ENCODE measurements at regions not wholly inside any gene's neighbourhood (a gene's known extent, or its start where the extent isn't known, plus 50 kb on each side); places are given as distances from the start of the nearest gene placed in this dataset.

DNA sequence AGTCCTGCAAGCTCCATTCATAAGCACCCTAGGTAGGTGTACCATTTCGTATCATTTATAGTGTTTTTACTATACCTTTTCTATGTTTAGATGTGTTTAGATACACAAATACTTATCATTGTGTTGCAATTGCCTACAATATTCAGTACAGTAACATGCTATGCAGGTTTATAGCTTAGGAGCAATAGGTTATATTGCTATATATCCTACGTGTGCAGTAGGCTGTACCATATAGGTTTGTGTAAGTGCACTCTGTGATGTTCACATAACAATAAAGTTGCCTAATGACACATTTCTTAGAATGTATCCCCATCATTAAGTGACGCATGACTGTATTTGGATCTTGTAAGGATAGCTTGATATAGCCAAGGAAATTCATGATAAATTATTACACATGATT, 88.6 kb upstream of the CDH20 start:
- DNase-seq (ENCODE audit: low read depth) = no peak

GRCh38 chr18:61245276-61245675, 88.0 kb upstream of the CDH20 start:
- DNase-seq (ENCODE audit: low read depth) = no peak

- no peak for DNase-seq (ENCODE audit: low read depth)
Observed at GRCh38 chr18:61248589-61248988, 84.6 kb upstream of the CDH20 start.

DNA sequence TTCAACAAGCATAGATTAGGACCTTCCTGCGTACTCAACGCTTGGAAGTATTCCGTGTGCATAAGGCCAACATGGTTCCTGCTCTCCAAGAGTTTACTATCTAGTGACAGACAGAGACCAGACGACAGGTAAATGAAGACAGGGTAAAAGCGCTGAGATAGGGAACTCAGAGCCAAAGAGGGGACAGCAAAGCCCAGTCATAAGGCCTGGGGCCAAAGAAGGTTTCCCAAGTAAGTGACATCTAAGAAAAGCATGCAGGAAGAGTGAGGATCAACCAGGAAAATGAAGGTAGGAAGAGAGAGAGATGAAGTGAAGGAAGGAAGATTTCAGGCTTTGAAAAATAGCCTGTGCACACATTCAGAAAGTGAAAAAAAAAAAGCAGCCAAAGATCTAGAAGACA, 76.9 kb upstream of the CDH20 start:
- DNase-seq (ENCODE audit: low read depth) = no peak

DNA sequence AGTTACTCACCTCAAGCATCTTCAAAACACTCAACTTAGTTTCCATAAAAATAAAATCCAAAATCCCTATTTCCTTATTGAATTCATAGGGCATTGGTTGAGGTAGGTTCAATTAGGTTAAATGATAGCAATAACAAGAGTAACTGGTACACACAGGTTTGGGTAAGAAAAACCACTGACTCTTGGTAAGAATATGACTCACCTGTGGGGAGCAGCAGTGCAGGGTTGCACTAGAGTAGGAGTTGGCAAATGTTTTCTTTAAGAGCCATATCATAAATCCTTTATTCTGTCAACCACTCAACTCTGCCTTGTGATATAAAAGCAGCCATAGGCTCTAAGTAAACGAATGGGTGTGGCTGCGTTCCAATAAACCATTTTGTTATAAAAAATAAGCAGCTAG, 71.4 kb upstream of the CDH20 start:
- no peak for DNase-seq (ENCODE audit: low read depth)

GRCh38 chr18:61272793-61273192, 60.4 kb upstream of the CDH20 start:
- no peak for DNase-seq (ENCODE audit: low read depth)

GRCh38 chr18:61273533-61273932, 59.7 kb upstream of the CDH20 start:
- no peak for DNase-seq (ENCODE audit: low read depth)

DNA sequence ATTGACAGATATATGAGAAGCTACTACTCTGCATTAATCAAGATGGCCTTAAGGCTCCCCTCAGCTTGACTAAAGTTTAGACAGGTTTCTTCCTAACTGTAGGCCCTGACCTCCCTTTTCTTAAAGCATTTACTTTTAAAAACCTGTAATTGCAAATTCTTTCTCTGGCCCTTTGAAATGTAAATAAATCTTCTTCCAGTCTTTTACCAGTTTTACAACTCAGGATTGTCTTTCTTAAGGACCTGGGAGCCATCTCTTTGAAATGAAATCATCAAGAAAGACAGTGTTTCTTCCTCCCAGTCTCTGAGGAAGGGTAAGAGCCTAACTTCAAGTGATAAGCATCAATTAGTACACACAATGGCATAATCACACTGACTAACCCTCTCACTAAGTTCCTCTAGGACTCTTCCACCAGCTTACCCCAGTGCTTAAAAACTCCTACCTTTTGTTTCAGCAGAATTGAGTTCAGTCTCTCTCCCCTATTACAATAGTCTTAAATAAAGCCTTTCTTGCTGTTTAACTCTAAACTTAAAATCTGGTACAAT, 58.7 kb upstream of the CDH20 start:
- no peak for DNase-seq (ENCODE audit: low read depth)

- no peak for DNase-seq (ENCODE audit: low read depth)
Observed at GRCh38 chr18:61277808-61278207, 55.4 kb upstream of the CDH20 start.

GRCh38 chr18:61281431-61281830, 51.8 kb upstream of the CDH20 start:
- no peak for DNase-seq (ENCODE audit: low read depth)

- no peak for DNase-seq (ENCODE audit: low read depth)
Observed at GRCh38 chr18:61282926-61283325, 50.3 kb upstream of the CDH20 start.

All from forelimb muscle (tissue), 1 donor.